ENCODE measurements at regions not wholly inside any gene's neighbourhood (a gene's known extent, or its start where the extent isn't known, plus 50 kb on each side); places are given as distances from the start of the nearest gene placed in this dataset.

- POLR2A ChIA-PET, result no interaction called here
- ATAC-seq (no peak), FAIRE-seq (no peak), DNase-seq (ENCODE audit: low read depth, low spot score) (no peak)
- Histone ChIP-seq H4K20me1 (ENCODE audit: control insufficient read depth, insufficient read depth) (no peaks in the 10 kb centered on the region), H3K4me2 (ENCODE audit: control insufficient read depth, insufficient read depth) (no peak overlapping the region), H3K4me1 (ENCODE audit: control insufficient read depth, insufficient read depth, low read length) (no peaks in the 10 kb centered on the region), H3K4me3 (no peak overlapping the region), H3K36me3 (ENCODE audit: control insufficient read depth in 2 of 2, insufficient read depth in 2 of 2, low read length in 1 of 2) (no peaks in the 10 kb centered on the region), H3K9me3 (replicated peaks; ENCODE audit: control insufficient read depth, insufficient read depth, low read length) (no peaks in the 10 kb centered on the region), H3K9ac (ENCODE audit: control insufficient read depth, insufficient read depth, low read length) (no peak overlapping the region), H3K27ac (ENCODE audit: control insufficient read depth, insufficient read depth) (no peak overlapping the region), H2AFZ (ENCODE audit: control insufficient read depth, low read depth, low read length) (no peak overlapping the region), H3K79me2 (ENCODE audit: control insufficient read depth, insufficient read depth, low read length) (no peaks in the 10 kb centered on the region), H3K27me3 (replicated peaks in 1 of 2; ENCODE audit: control insufficient read depth in 2 of 2, insufficient read depth in 2 of 2, low read length in 1 of 2) (no peaks in the 10 kb centered on the region; a peak in 1 of 4 replicates)
- BruUV-seq (replicated peaks), result no TSS peak
- RAD21 ChIA-PET (ENCODE audit: unreplicated experiment), result no interaction called here
- no peak for TF ChIP-seq YBX1 (IDR thresholded peaks at IDR 0.05)
- TF ChIP-seq RELA (IDR thresholded peaks at IDR 0.05; ENCODE audit: borderline replicate concordance, partially characterized antibody), result no peak
- TF ChIP-seq SIX5 (IDR thresholded peaks at IDR 0.05; ENCODE audit: low read depth, low read length, severe bottlenecking), result no peak
- TF ChIP-seq HSF1 (IDR thresholded peaks at IDR 0.05; ENCODE audit: low read depth, low read length), result no peak
- TF ChIP-seq JUNB (IDR thresholded peaks at IDR 0.05), result no peak
- no peak for TF ChIP-seq GATAD2B (conservative IDR thresholded peaks at IDR 0.05; ENCODE audit: low read depth)
- CTCF ChIA-PET, result no interaction called here
- SMC1A ChIA-PET (ENCODE audit: uncharacterized antibody, unreplicated experiment), result no interaction called here
- WGBS (ENCODE audit: insufficient coverage, insufficient replicate concordance, low lambda C conversion rate, missing lambda C conversion rate), result 19% methylated on average over 8 of the region's 8 CpGs
- in situ Hi-C loops (cut with MboI) (no loop called here), intact Hi-C loops (cut with micrococcal nuclease; ENCODE audit: unreplicated experiment) (no loop called here)
Observed at GRCh38 chr17:6326483-6326882, 108.4 kb downstream of the AIPL1 start.

- in situ Hi-C loops (cut with MboI) (no loop called here), intact Hi-C loops (cut with micrococcal nuclease; ENCODE audit: unreplicated experiment) (no loop called here)
- no peak overlapping the region for H3K4me3 ChIP-seq
- WGBS (ENCODE audit: insufficient coverage, insufficient replicate concordance, low lambda C conversion rate, missing lambda C conversion rate), result 19% methylated on average over 8 of the region's 8 CpGs
- SMC1A ChIA-PET (ENCODE audit: uncharacterized antibody, unreplicated experiment), result no interaction called here
- no peak overlapping the region for H3K9ac ChIP-seq (ENCODE audit: control insufficient read depth, insufficient read depth, low read length)
- no TSS peak for BruUV-seq (replicated peaks)
- no peaks in the 10 kb centered on the region for H3K9me3 ChIP-seq (replicated peaks; ENCODE audit: control insufficient read depth, insufficient read depth, low read length)
- CTCF ChIA-PET, result no interaction called here
- H3K79me2 ChIP-seq (ENCODE audit: control insufficient read depth, insufficient read depth, low read length), result no peaks in the 10 kb centered on the region
- H3K36me3 ChIP-seq (ENCODE audit: control insufficient read depth in 2 of 2, insufficient read depth in 2 of 2, low read length in 1 of 2), result no peaks in the 10 kb centered on the region
- no peak overlapping the region for H3K4me2 ChIP-seq (ENCODE audit: control insufficient read depth, insufficient read depth)
- RAD21 ChIA-PET (ENCODE audit: unreplicated experiment), result no interaction called here
- ATAC-seq (no peak), FAIRE-seq (no peak), DNase-seq (ENCODE audit: low read depth, low spot score) (no peak)
- POLR2A ChIA-PET, result no interaction called here
- no peak for TF ChIP-seq SMARCA5 (IDR thresholded peaks at IDR 0.05)
- no peak for TF ChIP-seq NBN (IDR thresholded peaks at IDR 0.05)
- TF ChIP-seq, protein P1, sequence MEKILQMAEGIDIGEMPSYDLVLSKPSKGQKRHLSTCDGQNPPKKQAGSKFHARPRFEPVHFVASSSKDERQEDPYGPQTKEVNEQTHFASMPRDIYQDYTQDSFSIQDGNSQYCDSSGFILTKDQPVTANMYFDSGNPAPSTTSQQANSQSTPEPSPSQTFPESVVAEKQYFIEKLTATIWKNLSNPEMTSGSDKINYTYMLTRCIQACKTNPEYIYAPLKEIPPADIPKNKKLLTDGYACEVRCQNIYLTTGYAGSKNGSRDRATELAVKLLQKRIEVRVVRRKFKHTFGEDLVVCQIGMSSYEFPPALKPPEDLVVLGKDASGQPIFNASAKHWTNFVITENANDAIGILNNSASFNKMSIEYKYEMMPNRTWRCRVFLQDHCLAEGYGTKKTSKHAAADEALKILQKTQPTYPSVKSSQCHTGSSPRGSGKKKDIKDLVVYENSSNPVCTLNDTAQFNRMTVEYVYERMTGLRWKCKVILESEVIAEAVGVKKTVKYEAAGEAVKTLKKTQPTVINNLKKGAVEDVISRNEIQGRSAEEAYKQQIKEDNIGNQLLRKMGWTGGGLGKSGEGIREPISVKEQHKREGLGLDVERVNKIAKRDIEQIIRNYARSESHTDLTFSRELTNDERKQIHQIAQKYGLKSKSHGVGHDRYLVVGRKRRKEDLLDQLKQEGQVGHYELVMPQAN (conservative IDR thresholded peaks at IDR 0.05), result no peak
- TF ChIP-seq BCL11A (IDR thresholded peaks at IDR 0.05; ENCODE audit: low read depth, low read length), result no peak
- no peak for TF ChIP-seq EP300 (IDR thresholded peaks at IDR 0.05; ENCODE audit: borderline replicate concordance in 1 of 2, control insufficient read depth in 1 of 2, low read depth in 2 of 2, low read length in 2 of 2)
- H3K4me1 ChIP-seq (ENCODE audit: control insufficient read depth, insufficient read depth, low read length), result no peaks in the 10 kb centered on the region
- H2AFZ ChIP-seq (ENCODE audit: control insufficient read depth, low read depth, low read length), result no peak overlapping the region
- no peaks in the 10 kb centered on the region; a peak in 1 of 4 replicates for H3K27me3 ChIP-seq (replicated peaks in 1 of 2; ENCODE audit: control insufficient read depth in 2 of 2, insufficient read depth in 2 of 2, low read length in 1 of 2)
- no peaks in the 10 kb centered on the region for H4K20me1 ChIP-seq (ENCODE audit: control insufficient read depth, insufficient read depth)
- no peak overlapping the region for H3K27ac ChIP-seq (ENCODE audit: control insufficient read depth, insufficient read depth)
Observed at GRCh38 chr17:6325741-6326140, 109.2 kb downstream of the AIPL1 start.
